ENCODE measurements at regions not wholly inside any gene's neighbourhood (a gene's known extent, or its start where the extent isn't known, plus 50 kb on each side); places are given as distances from the start of the nearest gene placed in this dataset.

DNA sequence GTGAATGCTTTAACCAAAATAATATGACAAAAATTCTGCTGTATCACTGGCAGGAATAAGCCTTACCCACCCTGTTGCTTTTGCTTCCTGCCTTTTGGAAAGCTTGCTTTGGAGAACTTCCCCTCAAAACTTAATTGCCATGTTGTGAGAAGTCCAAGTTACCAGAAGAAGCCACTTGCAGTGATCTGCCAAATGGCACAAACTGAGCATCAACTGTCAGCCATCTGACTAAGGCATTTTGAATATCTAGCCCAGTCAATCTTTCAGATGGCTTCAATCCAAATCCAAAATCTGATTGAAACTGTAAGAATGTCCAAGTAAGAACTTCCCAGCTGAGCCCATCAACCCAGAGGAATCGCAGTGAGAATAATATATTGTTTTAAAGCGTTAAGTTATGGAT is 216.5 kb upstream of the ZC3H15 start:
- no peak for TF ChIP-seq POLR2A (IDR thresholded peaks at IDR 0.05)
- TF ChIP-seq, protein P1, sequence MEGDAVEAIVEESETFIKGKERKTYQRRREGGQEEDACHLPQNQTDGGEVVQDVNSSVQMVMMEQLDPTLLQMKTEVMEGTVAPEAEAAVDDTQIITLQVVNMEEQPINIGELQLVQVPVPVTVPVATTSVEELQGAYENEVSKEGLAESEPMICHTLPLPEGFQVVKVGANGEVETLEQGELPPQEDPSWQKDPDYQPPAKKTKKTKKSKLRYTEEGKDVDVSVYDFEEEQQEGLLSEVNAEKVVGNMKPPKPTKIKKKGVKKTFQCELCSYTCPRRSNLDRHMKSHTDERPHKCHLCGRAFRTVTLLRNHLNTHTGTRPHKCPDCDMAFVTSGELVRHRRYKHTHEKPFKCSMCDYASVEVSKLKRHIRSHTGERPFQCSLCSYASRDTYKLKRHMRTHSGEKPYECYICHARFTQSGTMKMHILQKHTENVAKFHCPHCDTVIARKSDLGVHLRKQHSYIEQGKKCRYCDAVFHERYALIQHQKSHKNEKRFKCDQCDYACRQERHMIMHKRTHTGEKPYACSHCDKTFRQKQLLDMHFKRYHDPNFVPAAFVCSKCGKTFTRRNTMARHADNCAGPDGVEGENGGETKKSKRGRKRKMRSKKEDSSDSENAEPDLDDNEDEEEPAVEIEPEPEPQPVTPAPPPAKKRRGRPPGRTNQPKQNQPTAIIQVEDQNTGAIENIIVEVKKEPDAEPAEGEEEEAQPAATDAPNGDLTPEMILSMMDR (IDR thresholded peaks at IDR 0.05): no peak
- TF ChIP-seq POLR2AphosphoS5 (IDR thresholded peaks at IDR 0.05): no peak
- no peak for TF ChIP-seq EP300 (IDR thresholded peaks at IDR 0.05)
